IMR-90 (cell line): ENCODE measurements at regions not wholly inside any gene's neighbourhood (a gene's known extent, or its start where the extent isn't known, plus 50 kb on each side); places are given as distances from the start of the nearest gene placed in this dataset.

Source experiments
- ATAC-seq: fragments of 200-7000 bp; cut with Tn5 transposase; 2 replicates; pipeline ENCODE4 v1.9.1; 2020; ENCODE audit warnings: low read depth, mild to moderate bottlenecking, moderate library complexity
- BruUV-seq: library from RNA; stranded (reverse); fragments of 400-500 nt; replicated peaks from 2 replicates; lab custom pipeline; 2021; lab: Mats Ljungman, UMichigan
- CTCF ChIA-PET: fragments of 300-600 bp; formaldehyde crosslinking; extraction: SDS; loops from one replicate; lab custom pipeline; 2021; ENCODE audit warnings: antibody characterized with exemption; lab: Yijun Ruan, JAX
- POLR2A ChIA-PET: fragments of 300-600 bp; sonication (Branson Sonifier 250); formaldehyde crosslinking; loops from one replicate; lab custom pipeline; 2022; ENCODE audit warnings: antibody characterized with exemption; ENCODE audit not compliant: unreplicated experiment; lab: Charles Lee
- DNase-seq: peaks from one replicate; pipeline ENCODE4 v3.0.0; 2013
- H2AFZ ChIP-seq: replicated peaks from 2 replicates; pipeline ENCODE3; 2013; ENCODE audit warnings: low read length, mild to moderate bottlenecking; ENCODE audit not compliant: poor library complexity
- H2AK5ac ChIP-seq: 2 replicates; pipeline ENCODE4 v1.6.1; 2013; ENCODE audit warnings: low read depth, low read length, inconsistent platforms
- H2AK9ac ChIP-seq: replicated peaks from 2 replicates; pipeline ENCODE3; 2013; ENCODE audit warnings: mild to moderate bottlenecking, low read depth, low read length, moderate library complexity; ENCODE audit not compliant: poor library complexity
- H2BK120ac ChIP-seq: 2 replicates; pipeline ENCODE4 v1.6.1; 2013; ENCODE audit warnings: low read depth, low read length, inconsistent platforms
- H2BK15ac ChIP-seq: 3 replicates; pipeline ENCODE4 v1.6.1; 2013; ENCODE audit warnings: low read depth, low read length, inconsistent platforms
- H2BK20ac ChIP-seq: 2 replicates; pipeline ENCODE4 v1.6.1; 2013; ENCODE audit warnings: low read depth, mild to moderate bottlenecking, inconsistent platforms, low read length, moderate library complexity
- H2BK5ac ChIP-seq: 2 replicates; pipeline ENCODE4 v1.6.1; 2013; ENCODE audit warnings: mild to moderate bottlenecking, low read depth, low read length, inconsistent platforms; ENCODE audit not compliant: poor library complexity, severe bottlenecking
- H3K14ac ChIP-seq: replicated peaks from 2 replicates; pipeline ENCODE4 v1.6.1; 2013; ENCODE audit warnings: low read depth, low read length, inconsistent platforms
- H3K18ac ChIP-seq: 2 replicates; pipeline ENCODE4 v1.6.1; 2013; ENCODE audit warnings: low read depth, low read length, control low read depth
- H3K23ac ChIP-seq: 2 replicates; pipeline ENCODE4 v1.6.1; 2013; ENCODE audit warnings: low read depth, low read length, inconsistent platforms
- H3K27ac ChIP-seq: 2 replicates; pipeline ENCODE4 v1.5.1; 2013; ENCODE audit warnings: mild to moderate bottlenecking, control low read depth, low read length; ENCODE audit not compliant: insufficient read depth
- H3K27me3 ChIP-seq: 2 replicates; pipeline ENCODE4 v1.6.1; 2013; ENCODE audit warnings: low read length; ENCODE audit not compliant: control insufficient read depth, insufficient read depth
- H3K36me3 ChIP-seq: 2 replicates; pipeline ENCODE4 v1.6.1; 2013; ENCODE audit warnings: low read length, mixed read lengths; ENCODE audit not compliant: control insufficient read depth, insufficient read depth
- H3K4ac ChIP-seq: 2 replicates; pipeline ENCODE4 v1.6.1; 2013; ENCODE audit warnings: low read depth, low read length, inconsistent platforms
- H3K4me1 ChIP-seq: 2 replicates; pipeline ENCODE4 v1.6.1; 2013; ENCODE audit warnings: low read length, mixed read lengths; ENCODE audit not compliant: control insufficient read depth, insufficient read depth
- H3K4me2 ChIP-seq: 2 replicates; pipeline ENCODE4 v1.6.1; 2013; ENCODE audit warnings: low read depth, mild to moderate bottlenecking, control low read depth, low read length, moderate library complexity
- H3K4me3 ChIP-seq: 2 replicates; pipeline ENCODE4 v1.5.1; 2013; ENCODE audit warnings: low read depth, mild to moderate bottlenecking, control low read depth, low read length, moderate library complexity; ENCODE audit not compliant: insufficient read depth
- H3K56ac ChIP-seq: 2 replicates; pipeline ENCODE4 v1.6.1; 2013; ENCODE audit warnings: low read length, inconsistent platforms; ENCODE audit not compliant: insufficient read depth; ENCODE audit errors: extremely low read depth
- H3K79me1 ChIP-seq, 2 experiments: 2 replicates each; pipeline ENCODE4 v1.6.1; 2013; ENCODE audit warnings: low read length in 2 of 2, inconsistent platforms in 1 of 2, low read depth in 1 of 2
- H3K9ac ChIP-seq: 2 replicates; pipeline ENCODE4 v1.6.1; 2013; ENCODE audit warnings: low read depth, low read length, control low read depth
- H3K9me1 ChIP-seq: 2 replicates; pipeline ENCODE4 v1.6.1; 2013; ENCODE audit warnings: low read length, inconsistent platforms; ENCODE audit not compliant: insufficient read depth
- H3K9me3 ChIP-seq: 2 replicates; pipeline ENCODE4 v1.6.1; 2013; ENCODE audit warnings: low read length; ENCODE audit not compliant: control insufficient read depth, insufficient read depth
- H4K20me1 ChIP-seq: 2 replicates; pipeline ENCODE4 v1.6.1; 2013; ENCODE audit warnings: low read length, inconsistent platforms; ENCODE audit not compliant: insufficient read depth
- H4K5ac ChIP-seq: 2 replicates; pipeline ENCODE4 v1.6.1; 2013; ENCODE audit warnings: mild to moderate bottlenecking, low read depth, low read length, control low read depth
- H4K8ac ChIP-seq, 2 experiments: 2 replicates each; pipeline ENCODE4 v1.6.1; 2013; ENCODE audit warnings: low read depth in 2 of 2, low read length in 2 of 2, control low read depth in 1 of 2, inconsistent platforms in 1 of 2
- H4K91ac ChIP-seq: 2 replicates; pipeline ENCODE4 v1.6.1; 2013; ENCODE audit warnings: low read depth, low read length, inconsistent platforms; ENCODE audit not compliant: insufficient read depth
- BHLHE40 ChIP-seq: fragments of 150-350 bp; IDR thresholded peaks from 2 replicates; pipeline ENCODE4 v1.6.1; 2016; ENCODE audit warnings: mild to moderate bottlenecking, low read depth, low read length
- CEBPB ChIP-seq: IDR thresholded peaks from 2 replicates; pipeline ENCODE4 v1.6.1; 2012; ENCODE audit warnings: low read depth, low read length, improper control_type of control experiment
- CHD1 ChIP-seq: IDR thresholded peaks from 2 replicates; pipeline ENCODE4 v1.6.1; 2012; ENCODE audit warnings: low read depth, low read length, improper control_type of control experiment
- CTCF ChIP-seq: conservative IDR thresholded peaks from 2 replicates; pipeline ENCODE4 v1.5.1; 2012; ENCODE audit warnings: mild to moderate bottlenecking, low read depth, low read length, improper control_type of control experiment
- ELK1 ChIP-seq: fragments of 150-350 bp; IDR thresholded peaks from 2 replicates; pipeline ENCODE4 v1.6.1; 2016; ENCODE audit warnings: low read depth, mild to moderate bottlenecking, low read length, moderate library complexity, borderline replicate concordance
- FOS ChIP-seq: fragments of 150-350 bp; IDR thresholded peaks from 2 replicates; pipeline ENCODE4 v1.6.1; 2016; ENCODE audit warnings: low read depth, low read length
- MAFK ChIP-seq: IDR thresholded peaks from 2 replicates; pipeline ENCODE4 v1.6.1; 2012; ENCODE audit warnings: low read depth, low read length, improper control_type of control experiment
- MAZ ChIP-seq: IDR thresholded peaks from 2 replicates; pipeline ENCODE4 v1.6.1; 2012; ENCODE audit warnings: low read depth, mild to moderate bottlenecking, low read length, improper control_type of control experiment, moderate library complexity, borderline replicate concordance
- MXI1 ChIP-seq: IDR thresholded peaks from 2 replicates; pipeline ENCODE4 v1.6.1; 2012; ENCODE audit warnings: low read depth, mild to moderate bottlenecking, low read length, moderate library complexity, borderline replicate concordance
- NFE2L2 ChIP-seq: fragments of 150-350 bp; IDR thresholded peaks from 2 replicates; pipeline ENCODE4 v1.6.1; 2016; ENCODE audit warnings: low read depth, mild to moderate bottlenecking, low read length
- POLR2A ChIP-seq: IDR thresholded peaks from 2 replicates; pipeline ENCODE4 v1.6.1; 2012; ENCODE audit warnings: mild to moderate bottlenecking, low read depth, low read length
- RAD21 ChIP-seq: IDR thresholded peaks from 2 replicates; pipeline ENCODE4 v1.6.1; 2012; ENCODE audit warnings: low read length, improper control_type of control experiment
- RCOR1 ChIP-seq: IDR thresholded peaks from 2 replicates; pipeline ENCODE4 v1.6.1; 2012; ENCODE audit warnings: mild to moderate bottlenecking, low read length, improper control_type of control experiment; ENCODE audit not compliant: insufficient replicate concordance
- RFX5 ChIP-seq: IDR thresholded peaks from 2 replicates; pipeline ENCODE4 v1.8.0; 2012; ENCODE audit warnings: low read depth, mild to moderate bottlenecking, low read length, moderate library complexity
- SMC3 ChIP-seq: fragments of 150-350 bp; IDR thresholded peaks from 2 replicates; pipeline ENCODE4 v1.6.1; 2016; ENCODE audit warnings: low read depth, mild to moderate bottlenecking, antibody characterized with exemption, low read length, moderate library complexity
- WGBS, 2 experiments: methylation state at CpG; one replicate each; pipeline versions ENCODE4 v1.1.5 to v1.1.7; 2013; ENCODE audit warnings: missing lambda C conversion rate in 2 of 2; ENCODE audit not compliant: insufficient read length in 1 of 2; ENCODE audit errors: extremely low coverage in 2 of 2; 5-methylcytosine and 5-hydroxymethylcytosine counted together
- dilution Hi-C: fragments of 300-500 bp; cut with HindIII; formaldehyde crosslinking; loops from one replicate; pipeline ENCODE4 v1.14.3; 2018; ENCODE audit warnings: low sequenced_read_pairs; ENCODE audit not compliant: unreplicated experiment
- in situ Hi-C: fragments of 300-500 bp; cut with MboI; formaldehyde crosslinking; loops from 3 replicates; pipeline ENCODE4 v1.14.3; 2019; ENCODE audit warnings: low sequenced_read_pairs, inconsistent platforms, mixed read lengths
- intact Hi-C: fragments of 100-400 bp; cut with micrococcal nuclease; formaldehyde crosslinking; loops from 2 replicates; pipeline ENCODE4 v1.10.0; 2022
- TF ChIP-seq, protein P1 (sequence below): fragments of 150-350 bp; IDR thresholded peaks from 2 replicates; pipeline ENCODE4 v1.6.1; 2017; ENCODE audit warnings: mild to moderate bottlenecking, antibody characterized with exemption, low read length, low read depth

DNA sequence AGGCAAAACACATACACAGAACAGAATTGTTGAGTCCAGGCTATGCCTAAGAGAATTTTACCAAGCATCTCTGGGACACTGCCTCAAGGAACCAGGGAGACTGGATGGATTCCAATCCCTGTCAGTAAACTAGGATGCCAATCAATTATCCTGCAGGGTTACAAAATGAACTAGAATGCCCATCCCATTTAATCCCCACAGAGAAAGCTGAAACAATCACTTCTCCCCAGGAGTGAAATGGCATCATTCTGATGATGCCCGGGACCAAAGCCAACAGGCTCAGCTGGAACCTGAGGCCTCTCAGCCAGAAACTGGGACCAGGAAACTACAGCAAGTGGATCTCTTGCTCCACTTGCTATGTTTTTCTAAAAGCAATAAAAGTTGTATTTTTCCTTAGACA, 130.0 kb upstream of the TJP1 start:
- dilution Hi-C loops (no loop called here), in situ Hi-C loops (no loop called here), intact Hi-C loops (no loop called here)
- Histone ChIP-seq H4K91ac (no peak overlapping the region), H3K18ac (no peak overlapping the region), H4K8ac (no peak overlapping the region), H3K9me1 (no peaks in the 10 kb centered on the region), H3K23ac (no peak overlapping the region), H3K4me1 (no peaks in the 10 kb centered on the region), H3K4me3 (no peak overlapping the region), H3K27me3 (peaks cover 5% of the 10 kb centered on the region), H3K4ac (no peak overlapping the region), H2BK20ac (no peak overlapping the region), H3K36me3 (no peaks in the 10 kb centered on the region), H4K20me1 (no peaks in the 10 kb centered on the region), H3K9me3 (no peaks in the 10 kb centered on the region), H2AK5ac (no peak overlapping the region), H2AK9ac (no peak overlapping the region), H3K56ac (no peak overlapping the region), H3K9ac (no peak overlapping the region), H3K27ac (no peak overlapping the region), H2BK120ac (no peak overlapping the region), H4K5ac (no peak overlapping the region), H2AFZ (no peak overlapping the region), H3K79me1 (no peaks in the 10 kb centered on the region), H2BK5ac (no peak overlapping the region), H3K4me2 (no peak overlapping the region), H3K14ac (no peak overlapping the region), H2BK15ac (no peak overlapping the region)
- CTCF ChIA-PET: no interaction called here
- no peak for ATAC-seq
- no CpG with 5 or more reads among the region's 1 CpG for WGBS, 2 experiments
- BruUV-seq: no TSS peak
- no peak for DNase-seq
- POLR2A ChIA-PET: interaction anchor here (0.6 kb wide), 1 partner anchor 109 kb away, joined by 6 read pairs; no protein-coding TSS in a partner anchor
- TF ChIP-seq RAD21 (no peak), SMC3 (no peak), POLR2A (no peak), MAZ (no peak), BHLHE40 (no peak), CHD1 (no peak), RCOR1 (no peak), ELK1 (no peak), NFE2L2 (no peak), CEBPB (no peak), MAFK (no peak), CTCF (no peak), FOS (no peak), MXI1 (no peak), RFX5 (no peak)
- TF ChIP-seq, protein P1, sequence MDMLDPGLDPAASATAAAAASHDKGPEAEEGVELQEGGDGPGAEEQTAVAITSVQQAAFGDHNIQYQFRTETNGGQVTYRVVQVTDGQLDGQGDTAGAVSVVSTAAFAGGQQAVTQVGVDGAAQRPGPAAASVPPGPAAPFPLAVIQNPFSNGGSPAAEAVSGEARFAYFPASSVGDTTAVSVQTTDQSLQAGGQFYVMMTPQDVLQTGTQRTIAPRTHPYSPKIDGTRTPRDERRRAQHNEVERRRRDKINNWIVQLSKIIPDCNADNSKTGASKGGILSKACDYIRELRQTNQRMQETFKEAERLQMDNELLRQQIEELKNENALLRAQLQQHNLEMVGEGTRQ: no peak
